Testis (tissue), 2 donors: ENCODE measurements at regions not wholly inside any gene's neighbourhood (a gene's known extent, or its start where the extent isn't known, plus 50 kb on each side); places are given as distances from the start of the nearest gene placed in this dataset.

ENCODE experiments used
- POLR2A ChIP-seq: fragments of 450-650 bp; IDR thresholded peaks from one replicate; pipeline ENCODE4 v1.6.1; 2017; ENCODE audit warnings: antibody characterized with exemption, mild to moderate bottlenecking, moderate library complexity
- TF ChIP-seq, protein P1 (sequence below), 3 experiments: fragments of 450-650 bp in 2 of 3; fragments of 200-600 bp in 1 of 3; sonication (generic) in 1 of 3; IDR thresholded peaks; one replicate each; pipeline ENCODE4 v1.5.1; 2016 to 2019; ENCODE audit warnings: antibody characterized with exemption in 3 of 3, mild to moderate bottlenecking in 2 of 3, moderate library complexity in 1 of 3

DNA sequence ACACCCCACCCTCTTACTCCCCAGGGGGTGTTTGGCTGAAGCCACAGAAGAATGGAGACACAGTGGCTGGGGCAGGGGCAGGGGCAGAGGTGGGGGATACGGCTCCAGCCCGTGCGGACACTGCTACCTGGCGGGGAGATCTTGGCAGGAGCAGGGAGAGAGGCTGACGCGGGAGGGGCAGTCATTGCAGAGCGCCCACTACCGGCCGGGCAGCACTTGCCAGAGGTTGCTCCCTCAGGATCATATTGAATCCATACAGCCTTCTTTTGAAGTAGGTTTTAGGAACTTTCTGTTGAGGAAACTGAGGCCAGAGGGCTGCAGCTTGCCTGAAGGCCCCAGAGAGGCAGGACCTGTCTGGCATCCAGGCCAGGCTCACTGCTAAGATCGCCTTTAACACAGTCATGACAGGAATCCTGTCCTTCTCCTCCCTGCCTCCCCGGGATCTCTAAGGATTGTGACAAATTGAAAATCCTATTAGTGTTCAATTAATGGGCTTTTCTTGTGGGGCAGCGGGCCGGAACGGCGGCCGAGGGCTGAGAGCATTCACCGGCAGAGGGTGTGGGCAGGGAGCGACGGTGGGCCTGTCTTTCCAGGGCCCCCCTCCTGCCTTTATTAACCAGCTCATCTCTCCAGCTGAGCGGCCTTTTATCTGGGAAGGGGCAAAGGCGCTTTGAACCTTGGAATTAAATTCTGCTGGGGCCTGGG lies 65.5 kb upstream of the WNT4 start:
- TF ChIP-seq, protein P1, sequence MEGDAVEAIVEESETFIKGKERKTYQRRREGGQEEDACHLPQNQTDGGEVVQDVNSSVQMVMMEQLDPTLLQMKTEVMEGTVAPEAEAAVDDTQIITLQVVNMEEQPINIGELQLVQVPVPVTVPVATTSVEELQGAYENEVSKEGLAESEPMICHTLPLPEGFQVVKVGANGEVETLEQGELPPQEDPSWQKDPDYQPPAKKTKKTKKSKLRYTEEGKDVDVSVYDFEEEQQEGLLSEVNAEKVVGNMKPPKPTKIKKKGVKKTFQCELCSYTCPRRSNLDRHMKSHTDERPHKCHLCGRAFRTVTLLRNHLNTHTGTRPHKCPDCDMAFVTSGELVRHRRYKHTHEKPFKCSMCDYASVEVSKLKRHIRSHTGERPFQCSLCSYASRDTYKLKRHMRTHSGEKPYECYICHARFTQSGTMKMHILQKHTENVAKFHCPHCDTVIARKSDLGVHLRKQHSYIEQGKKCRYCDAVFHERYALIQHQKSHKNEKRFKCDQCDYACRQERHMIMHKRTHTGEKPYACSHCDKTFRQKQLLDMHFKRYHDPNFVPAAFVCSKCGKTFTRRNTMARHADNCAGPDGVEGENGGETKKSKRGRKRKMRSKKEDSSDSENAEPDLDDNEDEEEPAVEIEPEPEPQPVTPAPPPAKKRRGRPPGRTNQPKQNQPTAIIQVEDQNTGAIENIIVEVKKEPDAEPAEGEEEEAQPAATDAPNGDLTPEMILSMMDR (IDR thresholded peaks at IDR 0.05): no peak
- no peak for TF ChIP-seq POLR2A
